OCI-LY7 (cell line): ENCODE measurements at regions not wholly inside any gene's neighbourhood (a gene's known extent, or its start where the extent isn't known, plus 50 kb on each side); places are given as distances from the start of the nearest gene placed in this dataset.

Source experiments
- BruUV-seq: library from RNA; stranded (reverse); fragments of 400-500 nt; replicated peaks from 2 replicates; lab custom pipeline; 2021; lab: Mats Ljungman, UMichigan
- CTCF ChIA-PET: fragments of 300-600 bp; sonication (Branson Sonifier 250); formaldehyde crosslinking; loops from one replicate; lab custom pipeline; 2022; ENCODE audit warnings: antibody characterized with exemption; ENCODE audit not compliant: unreplicated experiment; lab: Charles Lee
- POLR2A ChIA-PET: fragments of 300-600 bp; sonication (Branson Sonifier 250); formaldehyde crosslinking; loops from one replicate; lab custom pipeline; 2022; ENCODE audit warnings: antibody characterized with exemption; lab: Charles Lee
- DNase-seq: peaks from one replicate; pipeline ENCODE4 v3.0.0-alpha.2; 2015; ENCODE audit warnings: low spot score
- H2AFZ ChIP-seq: fragments of 200-600 bp; sonication (generic), shearing (Covaris generic); 2 replicates; pipeline ENCODE4 v1.6.1; 2014; ENCODE audit warnings: mild to moderate bottlenecking, antibody characterized with exemption, low read length, moderate library complexity
- H3K27ac ChIP-seq: fragments of 200-600 bp; sonication (generic); 2 replicates; pipeline ENCODE4 v1.5.1; 2014; ENCODE audit warnings: mixed run types, low read depth, mild to moderate bottlenecking, moderate library complexity, low read length, inconsistent platforms; ENCODE audit not compliant: poor library complexity, severe bottlenecking
- H3K36me3 ChIP-seq: fragments of 200-600 bp; sonication (generic); 2 replicates; pipeline ENCODE4 v1.6.1; 2014; ENCODE audit warnings: mild to moderate bottlenecking, antibody characterized with exemption, low read length, moderate library complexity, mixed read lengths; ENCODE audit not compliant: insufficient read depth
- H3K4me1 ChIP-seq: fragments of 200-600 bp; sonication (generic); 2 replicates; pipeline ENCODE4 v1.5.1; 2014; ENCODE audit warnings: mild to moderate bottlenecking, low read length; ENCODE audit not compliant: insufficient read depth, poor library complexity, severe bottlenecking
- H3K4me2 ChIP-seq: fragments of 200-600 bp; sonication (generic); 2 replicates; pipeline ENCODE4 v1.6.1; 2014; ENCODE audit warnings: mild to moderate bottlenecking, low read length
- H3K4me3 ChIP-seq: fragments of 200-600 bp; sonication (generic); 2 replicates; pipeline ENCODE4 v1.5.1; 2014; ENCODE audit warnings: mild to moderate bottlenecking, low read depth, low read length; ENCODE audit not compliant: poor library complexity, severe bottlenecking
- H3K79me2 ChIP-seq: fragments of 200-600 bp; sonication (generic); 2 replicates; pipeline ENCODE4 v1.6.1; 2016; ENCODE audit warnings: low read depth, mild to moderate bottlenecking, low read length, moderate library complexity, mixed read lengths; ENCODE audit not compliant: insufficient read depth
- H3K9me2 ChIP-seq: fragments of 200-600 bp; sonication (generic); 2 replicates; pipeline ENCODE4 v1.6.1; 2016; ENCODE audit warnings: mild to moderate bottlenecking, low read length, mixed read lengths; ENCODE audit not compliant: insufficient read depth
- H3K9me3 ChIP-seq: fragments of 200-600 bp; sonication (generic); 2 replicates; pipeline ENCODE4 v1.6.1; 2014; ENCODE audit warnings: mild to moderate bottlenecking, mixed run types, low read length, mixed read lengths
- H4K20me1 ChIP-seq: fragments of 200-600 bp; sonication (generic); 2 replicates; pipeline ENCODE4 v1.6.1; 2014; ENCODE audit warnings: mild to moderate bottlenecking, antibody characterized with exemption, low read length, moderate library complexity, mixed read lengths; ENCODE audit not compliant: insufficient read depth
- EZH2phosphoT487 ChIP-seq: fragments of 200-600 bp; sonication (generic); IDR thresholded peaks from 2 replicates; pipeline ENCODE4 v1.6.1; 2018; ENCODE audit warnings: low read depth, borderline replicate concordance, mild to moderate bottlenecking, mixed run types, antibody characterized with exemption, low read length, moderate library complexity, mixed read lengths
- intact Hi-C: fragments of 100-400 bp; cut with micrococcal nuclease; formaldehyde crosslinking; loops from one replicate; pipeline ENCODE4 v1.10.0; 2022; ENCODE audit not compliant: unreplicated experiment
- TF ChIP-seq, protein P1 (sequence below): fragments of 200-600 bp; sonication (generic); conservative IDR thresholded peaks from 2 replicates; pipeline ENCODE4 v1.5.1; 2014; ENCODE audit warnings: mild to moderate bottlenecking, antibody characterized with exemption, low read length, moderate library complexity, mixed read lengths

DNA sequence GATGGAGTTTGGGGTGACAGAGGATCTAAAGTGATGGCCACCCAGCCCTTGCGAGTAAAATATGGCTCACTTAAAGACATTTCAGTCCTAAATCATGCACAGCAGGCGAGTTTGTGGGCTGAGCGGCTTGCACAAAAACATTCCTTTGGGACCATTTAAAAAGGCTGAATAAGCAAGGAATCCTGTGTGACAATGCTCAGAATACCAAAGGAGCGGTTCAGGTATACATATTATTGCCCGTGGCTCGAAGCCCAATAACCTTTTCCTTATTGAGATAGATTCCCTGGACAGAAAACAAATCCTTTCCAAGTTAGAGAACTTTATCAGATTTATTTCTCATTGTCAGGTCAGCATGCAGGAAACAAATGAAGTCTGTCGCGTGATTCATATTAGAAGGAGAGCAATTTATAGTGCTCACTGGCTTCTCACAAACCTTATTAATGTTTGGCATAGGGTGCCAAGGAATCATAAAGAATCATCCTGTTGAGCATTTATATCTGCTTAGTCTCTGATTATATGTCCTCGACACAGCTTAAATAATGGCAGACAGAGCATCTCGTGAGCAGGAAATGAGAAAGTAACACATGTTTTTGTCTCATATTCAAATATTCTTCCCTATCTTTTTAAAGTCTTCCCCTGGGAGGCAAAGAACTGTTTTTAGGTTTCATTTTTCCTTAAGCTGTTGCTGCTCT is 121.3 kb downstream of the TRMT11 start:
- no peak overlapping the region for H2AFZ ChIP-seq
- intact Hi-C loops, result no loop called here
- TF ChIP-seq, protein P1, sequence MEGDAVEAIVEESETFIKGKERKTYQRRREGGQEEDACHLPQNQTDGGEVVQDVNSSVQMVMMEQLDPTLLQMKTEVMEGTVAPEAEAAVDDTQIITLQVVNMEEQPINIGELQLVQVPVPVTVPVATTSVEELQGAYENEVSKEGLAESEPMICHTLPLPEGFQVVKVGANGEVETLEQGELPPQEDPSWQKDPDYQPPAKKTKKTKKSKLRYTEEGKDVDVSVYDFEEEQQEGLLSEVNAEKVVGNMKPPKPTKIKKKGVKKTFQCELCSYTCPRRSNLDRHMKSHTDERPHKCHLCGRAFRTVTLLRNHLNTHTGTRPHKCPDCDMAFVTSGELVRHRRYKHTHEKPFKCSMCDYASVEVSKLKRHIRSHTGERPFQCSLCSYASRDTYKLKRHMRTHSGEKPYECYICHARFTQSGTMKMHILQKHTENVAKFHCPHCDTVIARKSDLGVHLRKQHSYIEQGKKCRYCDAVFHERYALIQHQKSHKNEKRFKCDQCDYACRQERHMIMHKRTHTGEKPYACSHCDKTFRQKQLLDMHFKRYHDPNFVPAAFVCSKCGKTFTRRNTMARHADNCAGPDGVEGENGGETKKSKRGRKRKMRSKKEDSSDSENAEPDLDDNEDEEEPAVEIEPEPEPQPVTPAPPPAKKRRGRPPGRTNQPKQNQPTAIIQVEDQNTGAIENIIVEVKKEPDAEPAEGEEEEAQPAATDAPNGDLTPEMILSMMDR, result no peak
- no peak for TF ChIP-seq EZH2phosphoT487
- CTCF ChIA-PET, result no interaction called here
- no TSS peak for BruUV-seq
- no peaks in the 10 kb centered on the region for H3K9me2 ChIP-seq
- H3K79me2 ChIP-seq, result no peaks in the 10 kb centered on the region
- no peaks in the 10 kb centered on the region for H4K20me1 ChIP-seq
- H3K4me3 ChIP-seq, result no peak overlapping the region
- DNase-seq, result no peak
- H3K4me2 ChIP-seq, result no peak overlapping the region
- no peaks in the 10 kb centered on the region for H3K36me3 ChIP-seq
- H3K4me1 ChIP-seq, result no peaks in the 10 kb centered on the region
- no peak overlapping the region for H3K27ac ChIP-seq
- H3K9me3 ChIP-seq, result no peaks in the 10 kb centered on the region
- POLR2A ChIA-PET, result no interaction called here

- Histone ChIP-seq H3K9me2 (no peaks in the 10 kb centered on the region), H3K4me2 (no peak overlapping the region), H3K4me1 (no peaks in the 10 kb centered on the region), H3K79me2 (no peaks in the 10 kb centered on the region), H2AFZ (no peak overlapping the region), H3K9me3 (no peaks in the 10 kb centered on the region), H3K4me3 (no peak overlapping the region), H3K36me3 (no peaks in the 10 kb centered on the region), H3K27ac (no peak overlapping the region), H4K20me1 (no peaks in the 10 kb centered on the region)
- no TSS peak for BruUV-seq
- DNase-seq, result no peak
- intact Hi-C loops, result no loop called here
- ChIA-PET CTCF (no interaction called here), POLR2A (no interaction called here)
- TF ChIP-seq, protein P1, result no peak
- TF ChIP-seq EZH2phosphoT487, result no peak
These were observed 124.4 kb downstream of the TRMT11 start for GRCh38 chr6:126110512-126111270.

- no peaks in the 10 kb centered on the region for H3K4me1 ChIP-seq
- no peaks in the 10 kb centered on the region for H3K36me3 ChIP-seq
- H3K27ac ChIP-seq, result no peak overlapping the region
- no peak for DNase-seq
- TF ChIP-seq, protein P1, result no peak
- TF ChIP-seq EZH2phosphoT487, result no peak
- H3K4me2 ChIP-seq, result no peak overlapping the region
- no peaks in the 10 kb centered on the region for H3K9me3 ChIP-seq
- no peaks in the 10 kb centered on the region for H4K20me1 ChIP-seq
- H2AFZ ChIP-seq, result no peak overlapping the region
- no peaks in the 10 kb centered on the region for H3K9me2 ChIP-seq
- no peak overlapping the region for H3K4me3 ChIP-seq
- ChIA-PET CTCF (no interaction called here), POLR2A (no interaction called here)
- no peaks in the 10 kb centered on the region for H3K79me2 ChIP-seq
- intact Hi-C loops, result no loop called here
- no TSS peak for BruUV-seq
These were observed 125.0 kb downstream of the TRMT11 start for GRCh38 chr6:126111327-126111726.
